Karpas-422 (cell line): ENCODE measurements at regions not wholly inside any gene's neighbourhood (a gene's known extent, or its start where the extent isn't known, plus 50 kb on each side); places are given as distances from the start of the nearest gene placed in this dataset.

Experiments used
- DNase-seq: peaks from one replicate; pipeline ENCODE4 v3.0.0-alpha.2; 2015
- H2AFZ ChIP-seq: fragments of 200-600 bp; sonication (generic); 2 replicates; pipeline ENCODE4 v1.6.1; 2014; ENCODE audit warnings: antibody characterized with exemption, low read length, mixed read lengths
- H3K27ac ChIP-seq: fragments of 200-600 bp; sonication (generic); 2 replicates; pipeline ENCODE4 v1.5.1; 2014; ENCODE audit warnings: mild to moderate bottlenecking, low read length, moderate library complexity
- H3K27me3 ChIP-seq: fragments of 200-600 bp; sonication (generic); 2 replicates; pipeline ENCODE4 v1.6.1; 2014; ENCODE audit warnings: low read length, mixed read lengths
- H3K36me3 ChIP-seq: fragments of 200-600 bp; sonication (generic); 2 replicates; pipeline ENCODE4 v1.6.1; 2014; ENCODE audit warnings: low read length, mixed read lengths; ENCODE audit not compliant: insufficient read depth
- H3K4me1 ChIP-seq: fragments of 200-600 bp; sonication (generic); 2 replicates; pipeline ENCODE4 v1.6.1; 2014; ENCODE audit warnings: mild to moderate bottlenecking, low read length, mixed read lengths
- H3K4me2 ChIP-seq: fragments of 200-600 bp; sonication (generic); 2 replicates; pipeline ENCODE4 v1.6.1; 2014; ENCODE audit warnings: low read length, low read depth, mild to moderate bottlenecking; ENCODE audit not compliant: poor library complexity, severe bottlenecking
- H3K4me3 ChIP-seq: fragments of 200-600 bp; sonication (generic); 2 replicates; pipeline ENCODE4 v1.5.1; 2014; ENCODE audit warnings: mild to moderate bottlenecking, antibody characterized with exemption, low read length, mixed read lengths
- H3K79me2 ChIP-seq: fragments of 200-600 bp; sonication (generic); 2 replicates; pipeline ENCODE4 v1.6.1; 2014; ENCODE audit warnings: mild to moderate bottlenecking, low read length, mixed read lengths
- H3K9ac ChIP-seq: fragments of 200-600 bp; sonication (generic); 2 replicates; pipeline ENCODE4 v1.6.0; 2014; ENCODE audit warnings: low read length
- H3K9me2 ChIP-seq: fragments of 200-600 bp; sonication (generic), shearing (Covaris generic); replicated peaks from 2 replicates; pipeline ENCODE4 v1.6.0; 2014; ENCODE audit warnings: mild to moderate bottlenecking, low read length, moderate library complexity; ENCODE audit not compliant: insufficient read depth
- H3K9me3 ChIP-seq: fragments of 300-700, 200-600 bp; sonication (generic); 2 replicates; pipeline ENCODE4 v1.6.1; 2014; ENCODE audit warnings: low read length, mixed read lengths
- H4K20me1 ChIP-seq: fragments of 200-600 bp; sonication (generic); 2 replicates; pipeline ENCODE4 v1.6.1; 2014; ENCODE audit warnings: mild to moderate bottlenecking, antibody characterized with exemption, low read length, low read depth; ENCODE audit not compliant: insufficient read depth

DNA sequence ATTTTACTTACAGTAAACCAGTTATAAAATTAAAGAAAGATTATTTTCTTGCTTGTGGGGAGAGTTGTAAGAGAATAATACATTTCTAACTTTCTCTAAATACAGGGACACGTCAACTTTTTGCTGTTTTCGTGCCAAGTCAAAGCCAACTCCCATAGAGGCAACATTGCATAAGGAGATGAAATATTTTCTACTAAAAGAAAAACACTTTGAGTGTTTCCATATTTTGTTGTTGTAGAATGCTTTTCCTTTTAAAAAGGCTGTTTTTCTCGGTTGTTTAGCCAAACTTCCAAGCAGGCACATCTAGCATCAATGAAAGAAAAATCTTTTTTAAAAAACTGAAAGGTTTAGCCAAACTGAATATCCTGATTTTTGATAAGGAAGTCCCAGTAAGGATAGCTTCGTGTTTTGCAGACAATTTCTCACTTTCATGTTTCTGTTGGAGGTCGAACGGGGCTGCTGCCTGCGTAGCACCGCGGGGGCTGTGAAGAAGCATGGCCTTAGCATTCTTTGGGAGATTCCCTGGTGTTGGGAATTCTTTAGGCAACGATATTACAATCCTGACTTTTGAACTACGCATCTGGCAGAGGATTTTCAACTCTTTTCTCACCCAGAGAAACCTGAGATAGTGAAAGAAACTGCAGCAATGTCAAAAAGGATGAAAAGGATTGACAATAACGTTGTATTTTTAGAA, 108.1 kb upstream of the FBXL7 start:
- DNase-seq: no peak
- H3K4me3 ChIP-seq: no peak overlapping the region
- no peak overlapping the region for H3K27ac ChIP-seq
- H3K27me3 ChIP-seq: no peaks in the 10 kb centered on the region
- no peak overlapping the region for H2AFZ ChIP-seq
- no peaks in the 10 kb centered on the region for H3K79me2 ChIP-seq
- H3K9me3 ChIP-seq: peaks cover 15% of the 10 kb centered on the region
- no peaks in the 10 kb centered on the region for H3K9me2 ChIP-seq
- H3K4me2 ChIP-seq: no peak overlapping the region
- H3K4me1 ChIP-seq: no peaks in the 10 kb centered on the region
- H4K20me1 ChIP-seq: no peaks in the 10 kb centered on the region
- no peak overlapping the region for H3K9ac ChIP-seq
- no peaks in the 10 kb centered on the region for H3K36me3 ChIP-seq

GRCh38 chr5:15388866-15389265, 111.1 kb upstream of the FBXL7 start:
- Histone ChIP-seq H3K4me2 (no peak overlapping the region), H3K4me3 (no peak overlapping the region), H3K79me2 (no peaks in the 10 kb centered on the region), H3K36me3 (no peaks in the 10 kb centered on the region), H3K27ac (no peak overlapping the region), H3K27me3 (no peaks in the 10 kb centered on the region), H3K4me1 (no peaks in the 10 kb centered on the region), H3K9me2 (no peaks in the 10 kb centered on the region), H3K9ac (no peak overlapping the region), H4K20me1 (no peaks in the 10 kb centered on the region), H3K9me3 (peaks cover 21% of the 10 kb centered on the region), H2AFZ (no peak overlapping the region)
- no peak for DNase-seq

GRCh38 chr5:15387931-15388524, 112.0 kb upstream of the FBXL7 start:
- H3K9me2 ChIP-seq: no peaks in the 10 kb centered on the region
- no peak overlapping the region for H2AFZ ChIP-seq
- H3K4me2 ChIP-seq: no peak overlapping the region
- no peak overlapping the region for H3K27ac ChIP-seq
- H3K4me3 ChIP-seq: no peak overlapping the region
- H3K79me2 ChIP-seq: no peaks in the 10 kb centered on the region
- DNase-seq: no peak
- H3K9ac ChIP-seq: no peak overlapping the region
- H3K27me3 ChIP-seq: no peaks in the 10 kb centered on the region
- peaks cover 14% of the 10 kb centered on the region for H3K9me3 ChIP-seq
- no peaks in the 10 kb centered on the region for H3K4me1 ChIP-seq
- H3K36me3 ChIP-seq: no peaks in the 10 kb centered on the region
- no peaks in the 10 kb centered on the region for H4K20me1 ChIP-seq

- Histone ChIP-seq H3K36me3 (no peaks in the 10 kb centered on the region), H3K9ac (no peak overlapping the region), H3K4me1 (no peaks in the 10 kb centered on the region), H3K4me3 (no peak overlapping the region), H3K79me2 (no peaks in the 10 kb centered on the region), H3K4me2 (no peak overlapping the region), H3K27ac (no peak overlapping the region), H3K27me3 (no peaks in the 10 kb centered on the region), H4K20me1 (no peaks in the 10 kb centered on the region), H2AFZ (no peak overlapping the region), H3K9me2 (no peaks in the 10 kb centered on the region), H3K9me3 (peaks cover 18% of the 10 kb centered on the region; the same call in 1 of the 2 replicates)
- no peak for DNase-seq
These were observed 113.9 kb upstream of the FBXL7 start for GRCh38 chr5:15386122-15386521.

- no peak overlapping the region for H3K4me3 ChIP-seq
- H3K27ac ChIP-seq: no peak overlapping the region
- no peak overlapping the region for H3K4me2 ChIP-seq
- no peaks in the 10 kb centered on the region for H3K79me2 ChIP-seq
- DNase-seq: no peak
- no peak overlapping the region for H2AFZ ChIP-seq
- no peaks in the 10 kb centered on the region for H3K36me3 ChIP-seq
- H3K9me3 ChIP-seq: peaks cover 18% of the 10 kb centered on the region; the same call in 1 of the 2 replicates
- H3K27me3 ChIP-seq: no peaks in the 10 kb centered on the region
- no peak overlapping the region for H3K9ac ChIP-seq
- no peaks in the 10 kb centered on the region for H3K4me1 ChIP-seq
- H3K9me2 ChIP-seq: no peaks in the 10 kb centered on the region
- H4K20me1 ChIP-seq: no peaks in the 10 kb centered on the region
These were observed 114.4 kb upstream of the FBXL7 start for GRCh38 chr5:15385553-15385952.

- no peak for DNase-seq
- no peaks in the 10 kb centered on the region for H3K36me3 ChIP-seq
- H3K27me3 ChIP-seq: no peaks in the 10 kb centered on the region
- no peak overlapping the region for H3K27ac ChIP-seq
- H3K4me2 ChIP-seq: no peak overlapping the region
- no peak overlapping the region for H3K4me3 ChIP-seq
- no peak overlapping the region for H2AFZ ChIP-seq
- H3K9me3 ChIP-seq: peaks cover 18% of the 10 kb centered on the region; the same call in 1 of the 2 replicates
- H4K20me1 ChIP-seq: no peaks in the 10 kb centered on the region
- no peaks in the 10 kb centered on the region for H3K4me1 ChIP-seq
- no peak overlapping the region for H3K9ac ChIP-seq
- H3K9me2 ChIP-seq: no peaks in the 10 kb centered on the region
- H3K79me2 ChIP-seq: no peaks in the 10 kb centered on the region
These were observed 114.9 kb upstream of the FBXL7 start for GRCh38 chr5:15385037-15385436.

GRCh38 chr5:15384581-15384980, 115.4 kb upstream of the FBXL7 start:
- Histone ChIP-seq H3K4me2 (no peak overlapping the region), H3K9me3 (peaks cover 18% of the 10 kb centered on the region; the same call in 1 of the 2 replicates)
- DNase-seq: no peak

DNA sequence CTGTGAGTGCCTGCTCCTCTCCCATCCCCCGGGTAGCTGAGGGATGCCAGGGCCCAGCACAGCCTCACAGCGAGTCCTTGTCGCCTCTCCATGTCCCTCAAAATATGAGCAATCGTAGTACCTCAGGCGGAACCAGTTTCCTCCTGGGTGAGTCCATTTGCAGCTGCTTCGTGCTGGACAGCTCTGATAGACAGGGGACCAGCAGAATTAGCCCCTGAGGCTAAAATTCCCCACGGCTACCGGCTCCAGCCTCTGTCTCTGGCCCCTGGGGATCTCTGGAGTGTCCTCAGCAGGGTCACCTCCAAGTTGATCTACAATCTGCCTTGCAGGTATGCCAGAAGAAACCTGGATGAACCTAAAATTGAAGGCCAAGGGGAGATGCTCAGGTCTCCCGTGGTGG, 115.8 kb upstream of the FBXL7 start:
- Histone ChIP-seq H3K27me3 (no peaks in the 10 kb centered on the region), H3K9ac (no peak overlapping the region), H3K9me3 (peaks cover 18% of the 10 kb centered on the region; the same call in 1 of the 2 replicates), H2AFZ (no peak overlapping the region), H3K4me1 (no peaks in the 10 kb centered on the region), H3K36me3 (no peaks in the 10 kb centered on the region), H3K79me2 (no peaks in the 10 kb centered on the region), H3K4me2 (no peak overlapping the region), H3K9me2 (no peaks in the 10 kb centered on the region), H4K20me1 (no peaks in the 10 kb centered on the region), H3K27ac (no peak overlapping the region), H3K4me3 (no peak overlapping the region)
- no peak for DNase-seq

More at GRCh38 chr5:15384581-15384980, 115.4 kb upstream of the FBXL7 start:
- H3K27ac ChIP-seq: no peak overlapping the region
- no peaks in the 10 kb centered on the region for H3K4me1 ChIP-seq
- no peaks in the 10 kb centered on the region for H4K20me1 ChIP-seq
- H3K27me3 ChIP-seq: no peaks in the 10 kb centered on the region
- H3K9me2 ChIP-seq: no peaks in the 10 kb centered on the region
- H2AFZ ChIP-seq: no peak overlapping the region
- no peak overlapping the region for H3K4me3 ChIP-seq
- H3K9ac ChIP-seq: no peak overlapping the region
- no peaks in the 10 kb centered on the region for H3K36me3 ChIP-seq
- H3K79me2 ChIP-seq: no peaks in the 10 kb centered on the region
